ENCODE measurements at regions not wholly inside any gene's neighbourhood (a gene's known extent, or its start where the extent isn't known, plus 50 kb on each side); places are given as distances from the start of the nearest gene placed in this dataset.

DNA sequence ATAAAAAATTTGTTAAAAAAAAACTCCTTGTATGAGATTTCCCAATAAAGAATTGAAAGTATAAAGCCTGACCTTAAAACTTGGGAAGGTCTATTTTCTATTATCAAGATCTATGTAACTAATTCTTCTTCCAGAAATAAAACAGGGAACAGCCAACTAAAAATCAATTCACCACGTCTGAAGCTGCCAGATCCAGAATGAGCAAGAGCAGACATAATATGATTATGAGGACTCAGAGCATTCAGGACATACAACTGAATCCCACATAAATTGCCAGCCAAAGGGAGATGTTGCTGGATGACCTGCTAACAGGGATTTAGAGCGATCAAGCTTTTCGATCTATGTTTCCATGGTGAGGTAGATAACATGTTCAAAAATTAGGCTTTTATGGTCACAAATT is 1151.3 kb upstream of the CADM2 start:
- TF ChIP-seq, protein P1, sequence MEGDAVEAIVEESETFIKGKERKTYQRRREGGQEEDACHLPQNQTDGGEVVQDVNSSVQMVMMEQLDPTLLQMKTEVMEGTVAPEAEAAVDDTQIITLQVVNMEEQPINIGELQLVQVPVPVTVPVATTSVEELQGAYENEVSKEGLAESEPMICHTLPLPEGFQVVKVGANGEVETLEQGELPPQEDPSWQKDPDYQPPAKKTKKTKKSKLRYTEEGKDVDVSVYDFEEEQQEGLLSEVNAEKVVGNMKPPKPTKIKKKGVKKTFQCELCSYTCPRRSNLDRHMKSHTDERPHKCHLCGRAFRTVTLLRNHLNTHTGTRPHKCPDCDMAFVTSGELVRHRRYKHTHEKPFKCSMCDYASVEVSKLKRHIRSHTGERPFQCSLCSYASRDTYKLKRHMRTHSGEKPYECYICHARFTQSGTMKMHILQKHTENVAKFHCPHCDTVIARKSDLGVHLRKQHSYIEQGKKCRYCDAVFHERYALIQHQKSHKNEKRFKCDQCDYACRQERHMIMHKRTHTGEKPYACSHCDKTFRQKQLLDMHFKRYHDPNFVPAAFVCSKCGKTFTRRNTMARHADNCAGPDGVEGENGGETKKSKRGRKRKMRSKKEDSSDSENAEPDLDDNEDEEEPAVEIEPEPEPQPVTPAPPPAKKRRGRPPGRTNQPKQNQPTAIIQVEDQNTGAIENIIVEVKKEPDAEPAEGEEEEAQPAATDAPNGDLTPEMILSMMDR (conservative IDR thresholded peaks at IDR 0.05), result no peak
- TF ChIP-seq ZFX (IDR thresholded peaks at IDR 0.05), result no peak
